HuH-7 (cell line): ENCODE measurements at regions not wholly inside any gene's neighbourhood (a gene's known extent, or its start where the extent isn't known, plus 50 kb on each side); places are given as distances from the start of the nearest gene placed in this dataset.
A peak's percentile ranks its signal among the peaks of the same experiment; 100 is the strongest.

Experiments
- DNase-seq: peaks from one replicate; pipeline ENCODE4 v3.0.0; 2011; ENCODE audit warnings: low spot score

DNA sequence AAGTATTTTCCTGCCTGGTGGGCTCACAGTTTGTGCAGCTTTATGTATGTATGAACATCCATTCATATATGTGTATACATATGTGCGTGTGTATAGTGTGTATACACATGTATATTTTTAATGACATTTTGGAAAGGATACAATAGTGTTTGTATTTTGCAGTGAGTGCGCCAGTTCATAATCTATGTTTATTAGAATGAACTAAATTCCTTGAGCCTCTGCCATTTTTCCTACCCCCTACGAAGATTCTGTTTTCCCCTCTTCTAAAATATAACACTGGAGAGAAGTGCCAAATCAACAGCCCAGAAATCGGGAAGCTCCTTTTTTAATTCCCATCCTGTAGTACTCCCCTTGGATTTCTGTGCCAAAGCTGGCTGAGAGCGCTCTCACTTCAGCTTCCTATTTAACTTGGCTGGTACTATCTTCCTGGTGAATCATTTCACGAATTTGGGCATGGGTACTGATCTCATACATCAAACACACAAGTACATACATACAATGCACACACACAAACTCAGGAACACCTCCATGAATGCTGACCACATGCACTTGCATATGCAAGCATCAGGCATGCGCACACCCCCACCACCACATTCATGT is 578.4 kb upstream of the WWC1 start:
- no peak for DNase-seq

DNA sequence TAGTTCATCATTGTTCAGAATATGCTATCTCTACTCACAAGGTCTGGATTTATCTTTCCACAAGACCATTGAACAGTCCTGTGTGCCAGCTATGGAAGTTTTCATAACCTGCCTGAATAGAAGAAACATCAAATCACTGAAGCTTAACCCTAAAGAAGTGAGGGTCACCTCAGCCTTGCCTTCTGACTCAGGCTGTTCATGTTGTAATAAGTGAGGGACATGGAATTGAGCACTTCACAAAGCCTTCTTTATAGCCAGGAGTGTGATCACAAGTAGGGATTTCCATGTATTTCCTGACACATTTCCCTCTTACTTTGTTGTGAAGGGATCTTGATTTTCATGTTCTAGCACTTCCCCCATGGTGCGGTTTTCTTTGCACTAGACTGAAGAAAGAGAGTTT is 577.5 kb upstream of the WWC1 start:
- DNase-seq = no peak

DNA sequence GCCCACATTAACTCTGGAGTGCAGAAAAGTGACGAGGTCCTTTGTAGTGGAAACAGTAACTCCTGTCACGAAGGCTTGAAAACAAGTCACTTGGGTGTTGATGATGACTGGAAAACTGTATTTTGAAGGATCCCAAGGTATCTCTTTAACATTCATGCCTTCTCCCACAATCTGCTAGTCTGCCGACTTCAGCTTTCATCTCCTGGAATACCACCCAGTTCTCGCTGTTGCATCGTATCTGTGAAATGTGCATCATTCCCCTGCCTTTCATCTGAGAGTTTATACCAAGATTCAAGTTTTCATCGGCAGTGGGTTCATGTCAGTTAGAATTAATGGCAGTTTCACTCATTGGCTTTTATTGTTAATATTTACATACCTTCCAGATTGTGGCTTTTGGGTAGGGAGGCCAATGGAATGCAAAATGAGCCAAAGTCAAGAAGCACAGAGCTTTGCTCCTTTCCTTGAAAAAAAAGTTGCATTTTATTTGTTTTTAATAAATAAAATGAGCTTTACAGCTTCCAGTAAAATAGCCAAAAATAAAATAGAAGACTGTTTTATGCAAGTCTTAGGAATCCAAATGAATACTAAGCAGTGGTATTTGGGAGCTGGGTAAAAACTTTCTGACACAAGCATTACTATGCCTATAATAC is 575.2 kb upstream of the WWC1 start:
- DNase-seq = no peak

DNA sequence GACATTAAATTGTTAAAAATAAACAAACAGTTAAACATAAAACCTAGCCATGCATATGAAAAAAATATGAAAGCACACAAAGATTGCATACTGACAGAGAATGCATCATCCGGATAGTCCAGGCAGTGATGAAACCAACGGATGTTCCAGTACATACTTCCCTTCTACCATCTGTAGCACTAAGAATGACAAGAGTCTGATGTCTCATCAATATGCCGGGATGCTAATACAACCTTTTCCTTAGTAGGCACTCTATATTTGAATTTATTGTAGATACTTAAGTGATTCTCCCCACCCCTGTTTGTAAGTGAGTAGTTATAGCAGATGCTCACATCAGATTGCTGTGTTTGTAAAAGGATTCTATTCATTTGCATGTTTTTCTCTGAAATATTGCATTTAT is 571.2 kb upstream of the WWC1 start:
- no peak for DNase-seq

DNA sequence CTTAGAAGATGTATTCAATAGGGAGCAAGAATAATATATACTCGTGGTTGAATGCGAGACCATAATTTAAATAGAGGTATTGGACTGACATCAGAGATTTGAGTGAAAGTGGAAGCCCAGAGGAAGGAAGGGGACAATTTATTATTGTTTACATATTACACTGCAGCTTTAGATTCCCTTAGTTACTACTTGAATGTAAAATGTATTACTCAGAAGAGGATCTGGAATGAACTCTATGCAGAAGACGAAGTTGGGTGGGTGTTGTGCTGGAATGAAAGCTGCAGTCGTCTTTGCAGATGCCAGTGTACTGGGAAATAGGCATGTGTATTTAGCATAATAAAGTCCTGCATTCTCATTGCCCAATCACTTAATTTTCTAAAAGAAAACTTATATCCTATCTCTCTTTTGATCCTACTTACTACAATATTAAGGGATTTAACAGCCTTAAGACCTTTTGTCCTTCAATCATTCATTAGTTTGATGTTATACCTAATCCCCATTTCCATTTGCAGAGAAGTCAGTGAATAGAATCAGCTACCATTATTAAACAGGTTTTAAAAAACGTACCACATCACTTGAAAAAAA is 570.7 kb upstream of the WWC1 start:
- DNase-seq = no peak

DNA sequence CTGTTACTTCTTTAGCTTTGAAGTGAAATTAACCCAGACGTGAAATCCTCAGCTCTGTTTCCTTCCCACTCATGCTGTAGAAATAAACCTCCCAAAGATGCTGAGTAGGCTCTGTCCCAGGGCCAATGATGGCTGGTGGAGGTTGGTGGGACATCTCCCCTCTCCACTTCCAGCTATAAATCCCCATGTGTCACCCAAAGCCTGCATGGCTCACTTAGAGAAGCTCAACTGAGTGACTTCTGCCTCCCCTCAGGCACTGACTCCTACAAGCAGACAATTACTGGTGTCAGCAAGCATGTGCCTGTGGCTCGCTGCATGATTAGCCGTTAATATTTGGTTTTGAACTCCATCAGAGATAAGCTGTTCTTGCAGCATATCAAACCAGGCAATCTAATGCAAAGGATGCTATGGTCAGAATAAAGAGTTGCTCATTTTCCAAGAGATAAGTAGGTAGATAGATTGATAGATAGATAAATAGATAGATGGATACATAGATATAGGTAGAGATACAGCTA is 569.5 kb upstream of the WWC1 start:
- no peak for DNase-seq

DNA sequence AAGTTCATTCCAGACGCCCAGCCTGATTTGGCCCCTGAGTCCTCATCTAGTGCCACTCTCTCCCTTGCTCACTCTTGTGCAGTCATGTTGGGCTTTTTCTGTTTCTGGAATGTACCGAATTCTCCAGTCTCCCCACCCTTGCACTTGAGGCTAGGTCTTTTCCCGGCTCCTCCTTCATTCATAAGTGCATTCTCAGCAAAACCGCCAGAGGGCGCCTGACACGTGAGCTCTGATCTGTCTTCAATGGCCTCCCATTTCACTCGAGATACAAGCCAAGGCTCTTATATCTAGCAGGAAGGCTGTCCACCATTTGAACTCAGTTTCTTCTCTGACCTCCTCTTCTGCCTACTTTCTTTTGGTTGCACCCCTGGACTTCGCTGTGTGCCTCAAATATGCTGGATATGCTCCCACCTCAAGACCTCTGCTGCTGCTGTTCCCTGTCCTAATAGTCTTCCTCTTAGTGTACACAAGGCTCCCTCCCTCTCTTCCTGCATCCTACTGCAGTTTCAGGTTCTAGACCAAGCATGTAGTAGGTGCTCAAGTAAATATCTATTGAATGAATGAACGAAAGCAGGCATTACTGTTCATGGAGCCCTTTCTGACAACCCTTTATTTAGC is 568.1 kb upstream of the WWC1 start:
- peak; percentile 76 for DNase-seq

DNA sequence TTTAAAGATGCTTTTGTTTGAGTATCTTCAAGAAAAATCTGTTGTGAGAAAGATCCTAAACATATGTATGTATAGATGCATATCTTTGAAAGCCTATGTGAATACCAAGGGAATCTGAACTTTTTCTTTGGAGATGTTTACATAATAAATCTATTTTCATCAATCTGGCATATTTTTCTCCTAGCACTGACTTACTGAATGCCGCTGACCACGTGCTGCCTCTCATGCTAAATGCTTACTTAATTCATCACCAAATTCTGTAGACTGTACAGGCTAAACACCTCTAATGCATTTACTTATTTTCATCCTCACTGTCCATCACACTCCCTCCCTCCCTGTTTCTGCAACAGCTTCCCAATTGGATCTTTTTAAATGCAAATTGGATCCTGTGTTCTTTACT is 566.2 kb upstream of the WWC1 start:
- no peak for DNase-seq

DNA sequence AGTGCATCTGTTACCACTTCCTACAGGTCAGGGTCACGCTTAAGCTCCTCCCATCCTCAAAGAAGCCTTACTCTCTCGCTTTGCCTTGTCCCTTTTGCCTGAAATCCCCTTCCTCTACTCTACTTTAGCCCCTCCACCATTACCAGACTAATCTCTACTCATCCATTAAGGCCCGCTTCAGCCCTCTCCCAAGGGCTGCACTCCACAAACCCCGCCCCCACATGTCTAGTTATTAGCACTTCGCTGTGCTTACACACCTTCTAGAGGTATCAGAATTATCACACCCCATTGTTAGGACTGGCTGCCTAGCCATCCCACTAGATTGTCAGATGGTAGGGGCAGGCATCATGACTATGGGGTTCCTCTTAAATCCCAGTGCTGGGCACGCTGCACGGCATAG is 565.7 kb upstream of the WWC1 start:
- DNase-seq = no peak

DNA sequence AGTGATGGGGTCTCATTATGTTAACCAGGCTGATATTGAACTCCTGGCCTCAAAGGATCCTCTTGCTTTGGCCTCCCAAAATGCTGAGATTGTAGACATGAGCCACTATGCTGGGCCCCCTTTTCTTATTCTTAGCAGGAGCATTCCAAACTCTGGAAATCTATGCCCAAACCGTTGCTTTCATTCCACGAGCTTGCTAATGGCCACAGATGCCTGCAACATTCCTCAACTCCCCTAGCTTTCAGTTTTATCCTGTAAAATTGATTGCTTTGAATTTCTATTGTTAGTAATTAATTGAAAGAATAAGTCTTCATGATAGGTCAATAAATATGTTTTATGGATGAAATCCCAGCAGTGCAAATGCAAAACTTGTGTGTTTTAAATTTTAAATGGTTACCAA is 564.8 kb upstream of the WWC1 start:
- DNase-seq = no peak

DNA sequence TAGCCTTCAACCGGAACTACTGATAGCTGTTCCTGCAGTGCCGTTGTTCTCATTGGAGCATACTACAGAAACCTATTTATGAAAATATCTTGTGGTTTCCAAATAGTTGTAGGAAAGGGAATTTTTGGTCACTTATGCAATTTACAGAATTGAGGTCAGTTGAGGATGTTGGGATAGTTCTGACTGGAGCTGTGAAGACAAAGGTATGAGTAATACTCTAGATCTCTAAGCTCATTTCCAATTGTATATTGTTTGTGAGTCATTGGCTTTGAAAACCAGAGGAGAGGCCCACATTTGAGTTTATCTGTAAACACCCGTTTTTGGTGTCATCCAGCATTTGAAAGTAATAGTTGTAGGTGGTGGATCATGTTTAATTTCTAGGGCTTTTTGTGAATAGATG is 561.3 kb upstream of the WWC1 start:
- DNase-seq = no peak

DNA sequence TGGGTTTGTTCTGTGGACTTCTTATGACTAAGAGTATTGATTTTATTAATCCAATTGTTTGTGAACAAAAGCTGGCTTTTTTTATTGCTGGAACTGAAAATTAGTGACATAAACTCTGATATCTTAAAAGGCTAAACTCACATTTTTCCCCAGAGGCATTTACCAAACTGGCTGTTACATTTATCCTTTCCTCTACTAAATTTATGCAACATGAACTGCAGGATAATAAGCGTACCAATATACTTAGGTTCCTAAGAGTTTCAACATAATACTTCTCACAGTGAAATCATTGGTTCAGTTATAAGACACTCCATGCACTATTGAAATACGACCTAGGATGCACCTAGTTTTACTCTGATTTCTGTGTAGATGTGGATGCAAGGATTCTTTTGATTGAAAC is 560.8 kb upstream of the WWC1 start:
- DNase-seq = no peak

DNA sequence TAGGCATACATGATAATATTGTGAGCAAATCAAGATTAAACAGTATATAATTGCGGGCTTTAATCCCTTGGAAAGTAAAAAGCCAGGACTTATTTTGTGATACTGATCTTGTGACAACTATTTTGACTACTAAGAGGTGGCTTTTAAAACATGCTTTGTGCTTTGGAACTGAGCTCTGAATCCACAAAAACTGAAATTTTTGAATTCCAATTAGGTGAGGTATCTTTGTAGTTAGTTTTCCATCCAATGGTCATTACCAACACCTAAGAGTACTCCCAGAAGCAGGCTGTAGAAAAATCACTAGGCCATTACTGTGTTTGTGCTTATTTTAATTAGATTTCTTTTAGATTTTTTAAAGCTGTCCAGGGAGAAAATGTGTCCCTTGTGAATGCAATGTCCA is 559.5 kb upstream of the WWC1 start:
- DNase-seq = no peak

DNA sequence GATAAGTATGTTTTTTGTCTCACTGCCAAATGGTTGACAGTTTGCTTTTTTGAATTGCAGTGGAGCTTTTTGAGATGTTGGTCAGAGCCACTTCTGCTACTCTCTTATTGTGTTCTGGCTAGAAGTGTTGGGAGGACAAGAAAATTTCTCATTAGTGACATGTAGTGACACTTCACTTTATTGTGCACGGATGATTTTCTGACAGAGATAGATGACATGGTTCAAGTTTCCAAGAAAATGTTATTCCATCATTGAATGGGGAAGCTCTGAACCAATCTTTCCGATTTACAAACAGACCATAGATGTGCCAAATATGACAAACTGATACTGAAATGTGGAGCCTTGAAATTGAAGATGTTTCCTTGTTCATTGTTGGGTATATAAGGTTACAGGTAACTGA is 558.9 kb upstream of the WWC1 start:
- DNase-seq = no peak

DNA sequence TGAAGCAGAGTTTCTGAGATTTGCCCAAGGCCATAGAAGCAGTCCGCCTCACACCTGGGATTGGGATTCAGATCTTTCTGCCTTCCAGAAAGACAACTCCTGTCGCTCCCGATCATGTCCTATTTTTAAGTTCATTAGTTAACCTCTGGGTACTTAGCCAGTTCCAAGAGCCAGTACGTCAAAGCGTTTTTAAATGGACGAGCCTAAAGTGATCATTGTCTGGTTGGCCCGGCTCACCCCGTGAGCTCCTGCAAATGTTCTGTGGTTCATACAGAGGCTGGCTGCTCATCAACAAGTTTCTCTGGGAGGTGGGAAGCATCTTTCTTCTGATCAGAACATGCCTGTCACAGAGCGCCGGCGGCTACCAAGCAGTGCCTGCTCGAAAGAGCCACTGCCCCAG is 554.5 kb upstream of the WWC1 start:
- DNase-seq = no peak

DNA sequence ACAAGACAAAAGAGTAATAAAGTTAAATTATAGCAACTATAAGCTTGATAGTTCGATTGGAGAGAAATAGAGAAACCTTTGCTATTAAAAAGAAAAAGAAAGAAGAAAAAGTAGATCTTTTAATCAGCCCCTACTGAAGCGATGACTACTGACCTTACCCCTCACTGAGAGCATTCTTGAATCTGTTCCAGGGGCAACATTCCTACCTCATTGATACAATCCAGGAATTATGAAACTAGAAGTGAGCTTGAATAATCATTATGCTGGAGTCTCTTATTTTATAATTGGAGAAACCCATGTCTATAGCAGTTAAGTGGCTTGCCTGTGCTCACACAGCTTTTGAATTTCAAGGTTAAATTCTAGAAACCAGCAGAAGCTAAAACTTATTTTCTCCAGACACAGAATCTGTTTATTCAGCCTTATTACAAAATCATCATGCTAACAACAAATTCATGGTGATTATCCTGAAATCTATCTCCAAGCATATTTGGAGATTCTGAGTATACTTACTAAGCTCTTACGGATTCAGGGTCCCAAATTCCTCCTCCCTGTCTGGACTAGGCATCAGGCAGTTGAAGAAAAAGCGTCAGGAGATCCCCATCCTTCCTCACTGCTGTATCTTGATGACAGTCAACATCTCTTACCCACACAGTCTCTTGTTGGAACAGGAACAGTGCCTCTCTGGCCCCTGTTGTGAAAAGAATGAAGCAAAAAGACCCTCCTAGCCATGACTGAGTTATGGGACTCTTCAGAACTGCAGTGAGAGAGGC is 547.6 kb upstream of the WWC1 start:
- no peak for DNase-seq

DNA sequence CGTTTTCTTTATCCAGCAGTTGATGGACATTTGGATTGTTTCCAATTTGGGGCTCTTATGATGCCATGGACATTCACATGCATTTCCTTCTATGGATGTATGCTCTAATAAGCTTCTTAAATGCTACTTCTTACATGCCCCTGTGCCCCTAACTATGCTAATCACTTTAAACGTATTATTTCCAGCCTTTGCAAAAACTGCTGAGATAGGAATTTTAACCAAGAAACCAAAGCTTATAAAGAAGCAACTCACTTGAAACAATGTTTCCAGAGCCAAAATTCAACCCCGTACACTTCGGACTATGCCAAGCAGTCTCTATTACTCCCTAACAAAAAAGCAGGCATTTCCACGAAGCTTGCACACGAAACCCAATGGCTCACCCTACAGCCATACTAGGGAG is 545.6 kb upstream of the WWC1 start:
- no peak for DNase-seq

DNA sequence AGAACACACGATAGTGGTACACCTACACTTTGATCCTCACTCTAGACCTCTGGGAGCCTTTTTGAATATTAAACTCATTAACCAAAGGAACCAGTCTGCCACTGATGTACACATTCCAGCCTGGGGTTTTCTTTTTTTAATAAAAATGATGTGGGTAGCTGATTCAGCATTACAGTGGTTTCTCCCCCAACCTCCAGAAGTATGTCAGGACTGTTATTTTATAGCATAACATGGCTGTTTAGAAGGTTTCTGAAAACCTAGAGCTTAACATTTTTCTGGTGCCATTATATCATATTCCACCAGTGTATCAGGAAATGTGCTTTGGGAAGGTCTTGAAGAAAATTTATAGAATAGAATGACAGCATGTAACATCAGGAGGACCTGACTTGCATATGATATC is 540.9 kb upstream of the WWC1 start:
- DNase-seq = no peak

DNA sequence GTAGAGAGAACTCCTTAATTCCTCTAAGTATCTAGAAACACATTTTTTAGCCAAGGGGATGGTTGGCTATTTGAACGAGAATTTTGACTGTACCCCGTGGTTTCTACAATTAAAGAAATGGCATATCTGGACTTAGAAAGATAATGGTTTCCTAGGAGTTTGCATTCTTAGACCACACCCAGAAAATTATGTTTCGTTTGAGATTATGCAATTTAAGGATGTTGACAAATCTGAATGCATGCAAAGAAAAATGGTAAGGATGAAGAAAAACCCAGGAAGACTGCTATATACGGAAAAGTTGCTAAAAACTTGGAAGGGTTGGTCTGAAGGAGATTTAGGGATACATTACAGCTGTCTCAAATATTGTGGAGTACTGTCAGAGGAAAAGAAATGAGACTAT is 538.5 kb upstream of the WWC1 start:
- DNase-seq = no peak

DNA sequence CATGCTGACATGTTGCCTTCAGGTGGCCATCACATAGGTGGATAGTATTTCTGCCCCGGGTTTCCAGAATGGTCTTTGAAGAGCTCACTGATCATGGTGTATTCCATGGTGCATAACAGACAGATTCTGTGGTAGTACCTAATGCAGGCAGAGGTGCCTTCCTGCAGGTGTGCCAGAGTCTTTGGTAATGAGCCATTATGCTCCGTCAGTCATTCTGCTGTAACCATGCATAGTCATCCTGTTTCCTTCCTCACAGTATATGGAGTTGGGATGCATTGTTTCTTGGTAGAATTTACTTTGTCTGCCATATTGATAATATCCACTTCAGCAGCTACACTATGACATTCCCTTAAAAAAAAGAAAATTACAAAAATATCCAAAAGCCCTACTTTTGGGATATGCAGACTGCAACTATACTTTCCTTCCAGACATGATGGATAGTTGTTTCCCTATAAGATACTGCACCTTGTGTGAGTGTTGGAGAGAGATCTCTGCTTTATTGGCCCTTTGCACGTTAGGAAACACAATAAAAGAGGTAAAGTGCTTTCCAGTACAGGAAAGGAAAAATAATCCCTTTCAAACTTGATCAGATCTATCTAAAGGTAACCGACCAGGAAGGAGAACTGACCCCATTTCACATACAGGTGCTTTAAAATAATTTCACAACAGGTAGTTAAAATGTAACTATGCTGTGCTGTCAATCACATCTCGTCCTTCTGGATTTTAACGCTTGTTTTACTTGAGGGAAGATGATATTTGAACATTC is 537.5 kb upstream of the WWC1 start:
- no peak for DNase-seq

DNA sequence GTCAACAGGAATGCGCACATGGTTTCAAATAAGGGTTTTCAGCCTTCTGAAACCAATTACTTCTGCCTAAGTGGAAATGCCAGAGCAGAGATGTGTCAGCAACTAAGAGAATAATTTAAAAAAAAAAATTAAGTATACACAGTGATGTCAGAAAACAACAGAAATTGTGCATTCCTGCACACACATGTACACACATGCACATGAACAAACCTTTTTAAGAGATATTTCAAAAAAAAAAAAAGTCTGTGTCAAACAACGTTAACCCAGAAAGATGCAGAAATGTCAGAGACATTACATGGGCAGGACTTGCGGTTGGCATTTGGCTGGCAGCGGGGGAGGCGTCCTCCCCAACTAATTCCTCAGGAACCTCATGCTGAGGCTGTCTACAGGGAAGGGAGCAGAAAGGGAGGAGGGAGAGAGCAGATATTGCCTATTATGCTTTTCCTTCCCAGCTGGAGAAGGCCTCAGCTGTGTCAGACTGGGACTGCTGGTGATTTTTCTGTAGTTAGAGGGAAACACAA is 536.9 kb upstream of the WWC1 start:
- DNase-seq = no peak

DNA sequence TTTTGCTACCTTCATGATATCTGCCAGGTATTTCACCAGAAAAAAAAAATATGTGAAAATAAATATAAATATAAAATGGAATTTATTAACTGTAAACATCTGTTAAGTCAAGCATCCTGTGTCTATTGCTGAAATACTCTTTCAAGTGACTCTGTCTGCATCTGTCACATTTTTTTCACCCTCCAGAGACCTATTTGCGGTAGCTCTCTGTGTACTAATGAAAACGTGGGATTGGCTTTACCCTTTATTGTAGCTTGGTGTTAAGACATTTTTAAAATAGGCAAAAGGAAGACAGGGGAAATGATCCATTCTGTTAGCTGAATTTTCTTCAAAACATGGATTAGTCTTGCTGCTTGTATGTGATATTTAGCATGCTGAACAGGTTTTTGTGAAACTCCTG is 536.0 kb upstream of the WWC1 start:
- no peak for DNase-seq
